Endothelial cell of umbilical vein (primary cell): ENCODE measurements at regions not wholly inside any gene's neighbourhood (a gene's known extent, or its start where the extent isn't known, plus 50 kb on each side); places are given as distances from the start of the nearest gene placed in this dataset.

Source experiments
- BruUV-seq: library from RNA; stranded (reverse); fragments of 400-500 nt; replicated peaks from 2 replicates; lab custom pipeline; 2021; lab: Mats Ljungman, UMichigan
- CTCF ChIA-PET: fragments of 300-600, 350-600 bp; sonication (Branson Sonifier 250); formaldehyde crosslinking; loops from one replicate; lab custom pipeline; 2021; ENCODE audit warnings: antibody characterized with exemption, inconsistent platforms; lab: Charles Lee
- POLR2A ChIA-PET: fragments of 300-600, 350-600 bp; sonication (Branson Sonifier 250); formaldehyde crosslinking; loops from one replicate; lab custom pipeline; 2021; ENCODE audit warnings: antibody characterized with exemption, inconsistent platforms; lab: Charles Lee
- DNase-seq: peaks from one replicate; pipeline ENCODE4 v3.0.0-alpha.2; 2011; ENCODE audit warnings: low read depth, low spot score
- FAIRE-seq: peaks from 2 replicates; lab custom pipeline; 2011; peaks lifted over from hg19 to GRCh38; lab: Jason Lieb, UNC
- H2AFZ ChIP-seq: 2 replicates; pipeline ENCODE4 v1.6.0; 2012; ENCODE audit warnings: low read depth, low read length, control low read depth, inconsistent platforms
- H3K27ac ChIP-seq: 2 replicates; pipeline ENCODE4 v1.5.1; 2011; ENCODE audit warnings: low read depth, mild to moderate bottlenecking, control low read depth, low read length, moderate library complexity; ENCODE audit not compliant: insufficient read depth
- H3K27me3 ChIP-seq, 2 experiments: 2 replicates each; pipeline versions ENCODE4 v1.6.0 to v1.6.1; 2011; ENCODE audit warnings: low read length in 2 of 2, mixed read lengths in 1 of 2; ENCODE audit not compliant: control insufficient read depth in 2 of 2, insufficient read depth in 2 of 2
- H3K36me3 ChIP-seq, 2 experiments: 2 replicates in 1 of 2; 3 replicates in 1 of 2; pipeline ENCODE4 v1.5.1; 2011; ENCODE audit warnings: low read length in 2 of 2, mild to moderate bottlenecking in 1 of 2, moderate library complexity in 1 of 2; ENCODE audit not compliant: control insufficient read depth in 2 of 2, insufficient read depth in 2 of 2; ENCODE audit errors: extremely low read depth in 1 of 2
- H3K4me1 ChIP-seq: 3 replicates; pipeline ENCODE4 v1.5.1; 2011; ENCODE audit warnings: mild to moderate bottlenecking, low read length; ENCODE audit not compliant: control insufficient read depth, insufficient read depth; ENCODE audit errors: extremely low read depth
- H3K4me2 ChIP-seq: 2 replicates; pipeline ENCODE4 v1.6.1; 2011; ENCODE audit warnings: low read length, control low read depth, mixed read lengths; ENCODE audit not compliant: insufficient read depth
- H3K4me3 ChIP-seq, 3 experiments: fragments of 200-600 bp in 1 of 3; sonication (generic), shearing (Covaris generic) in 1 of 3; replicated peaks in 1 of 3; 2 replicates each; pipeline ENCODE4 v1.5.1; 2011 to 2016; ENCODE audit warnings: control low read depth in 3 of 3, low read length in 3 of 3, mild to moderate bottlenecking in 2 of 3, inconsistent platforms in 1 of 3, low read depth in 1 of 3, moderate library complexity in 1 of 3; ENCODE audit not compliant: insufficient read depth in 1 of 3
- H3K79me2 ChIP-seq: 2 replicates; pipeline ENCODE4 v1.6.0; 2012; ENCODE audit warnings: low read length, inconsistent platforms; ENCODE audit not compliant: control insufficient read depth, insufficient read depth
- H3K9ac ChIP-seq: replicated peaks from 2 replicates; pipeline ENCODE3; 2011; ENCODE audit warnings: low read length, control low read depth; ENCODE audit not compliant: insufficient read depth; ENCODE audit errors: extremely low read depth
- H3K9me1 ChIP-seq: replicated peaks from 3 replicates; pipeline ENCODE4 v1.6.0; 2011; ENCODE audit warnings: mild to moderate bottlenecking, low read length; ENCODE audit not compliant: control insufficient read depth, insufficient read depth; ENCODE audit errors: extremely low read depth
- H3K9me3 ChIP-seq: replicated peaks from 2 replicates; pipeline ENCODE4 v1.5.1; 2012; ENCODE audit warnings: low read length, inconsistent platforms; ENCODE audit not compliant: control insufficient read depth, insufficient read depth
- H4K20me1 ChIP-seq: replicated peaks from 2 replicates; pipeline ENCODE3; 2011; ENCODE audit warnings: mild to moderate bottlenecking, low read length; ENCODE audit not compliant: control insufficient read depth, insufficient read depth; ENCODE audit errors: extremely low read depth
- CTCF ChIP-seq, 2 donors: IDR thresholded peaks; 1 replicate in 1 of 2; 2 replicates in 1 of 2; pipeline ENCODE4 v1.5.1; 2011; ENCODE audit warnings: low read length in 2 of 2, mild to moderate bottlenecking in 2 of 2, moderate library complexity in 2 of 2, control low read depth in 1 of 2, inconsistent platforms in 1 of 2, low read depth in 1 of 2; ENCODE audit not compliant: insufficient read depth in 1 of 2; ENCODE audit errors: extremely low read depth in 1 of 2
- EZH2 ChIP-seq: IDR thresholded peaks from 2 replicates; pipeline ENCODE4 v1.6.1; 2012; ENCODE audit warnings: borderline replicate concordance, low read depth, mild to moderate bottlenecking, moderate library complexity, low read length, inconsistent platforms; ENCODE audit not compliant: severe bottlenecking
- FOS ChIP-seq: IDR thresholded peaks from 2 replicates; pipeline ENCODE4 v1.6.1; 2011; ENCODE audit warnings: mild to moderate bottlenecking, low read length, moderate library complexity, borderline replicate concordance; ENCODE audit not compliant: insufficient read depth
- GATA2 ChIP-seq: IDR thresholded peaks from 2 replicates; pipeline ENCODE4 v1.7.0; 2011; ENCODE audit warnings: low read depth, mild to moderate bottlenecking, moderate library complexity, mixed read lengths, low read length; ENCODE audit not compliant: insufficient read length, insufficient read depth
- JUN ChIP-seq: IDR thresholded peaks from 2 replicates; pipeline ENCODE4 v1.6.1; 2011; ENCODE audit warnings: borderline replicate concordance, low read depth; ENCODE audit not compliant: insufficient read length, insufficient read depth
- MAX ChIP-seq: IDR thresholded peaks from 2 replicates; pipeline ENCODE4 v1.6.1; 2011; ENCODE audit not compliant: insufficient read depth, insufficient read length
- MYC ChIP-seq: IDR thresholded peaks from one replicate; pipeline ENCODE4 v1.6.1; 2011; ENCODE audit warnings: mild to moderate bottlenecking, low read depth, low read length
- POLR2A ChIP-seq: IDR thresholded peaks from 2 replicates; pipeline ENCODE4 v1.6.1; 2012; ENCODE audit warnings: low read depth, mild to moderate bottlenecking, control low read depth, low read length
- POLR2AphosphoS5 ChIP-seq: IDR thresholded peaks from 2 replicates; pipeline ENCODE4 v1.6.1; 2012; ENCODE audit warnings: low read depth, mild to moderate bottlenecking, control low read depth, low read length, moderate library complexity; ENCODE audit not compliant: insufficient read depth
- dilution Hi-C: fragments of 300-500 bp; cut with MboI; formaldehyde crosslinking; loops from one replicate; pipeline ENCODE4 v1.15.0; 2019; ENCODE audit warnings: low sequenced_read_pairs; ENCODE audit not compliant: extremely low pct_ligation_motif_present
- intact Hi-C: fragments of 100-400 bp; cut with micrococcal nuclease; formaldehyde crosslinking; loops from one replicate; pipeline ENCODE4 v1.10.0; 2022

DNA sequence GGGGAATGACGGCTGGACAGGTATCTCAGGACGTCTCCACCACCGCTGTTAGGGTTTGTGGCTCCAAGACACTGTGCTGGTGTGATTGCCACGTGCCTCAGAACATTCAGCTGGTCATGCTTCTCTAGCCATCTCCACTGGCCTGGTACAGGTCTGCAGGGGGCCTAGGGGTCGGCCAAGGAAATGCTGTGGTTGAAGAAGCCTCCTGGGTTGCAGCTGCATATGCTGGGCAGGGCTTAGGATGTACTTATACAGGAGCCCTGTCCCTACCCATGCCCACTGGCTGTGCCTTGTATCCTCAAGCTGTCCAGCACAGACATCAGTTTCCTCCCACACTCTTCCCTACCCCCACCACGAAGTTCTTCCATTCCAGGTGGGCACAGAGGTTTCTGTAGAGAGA lies 64.1 kb downstream of the NPPC start:
- H3K4me3 ChIP-seq: no peak overlapping the region
- intact Hi-C loops (no loop called here), dilution Hi-C loops (no loop called here)
- H3K9ac ChIP-seq: no peak overlapping the region
- H3K36me3 ChIP-seq: no peaks in the 10 kb centered on the region
- ChIA-PET POLR2A (no interaction called here), CTCF (interaction anchor here (0.7 kb wide), 1 partner anchor 9 kb away, joined by 3 read pairs; no protein-coding TSS in a partner anchor)
- TF ChIP-seq JUN (no peak), POLR2A (no peak), GATA2 (no peak), EZH2 (no peak), MYC (no peak), POLR2AphosphoS5 (no peak), CTCF (IDR thresholded peaks at IDR 0.05; ENCODE audit: extremely low read depth in 1 of 2, insufficient read depth in 1 of 2, low read depth in 1 of 2, low read length in 2 of 2) (no peak), FOS (no peak), MAX (no peak)
- no peak overlapping the region for H2AFZ ChIP-seq
- no peaks in the 10 kb centered on the region for H3K27me3 ChIP-seq
- H3K9me3 ChIP-seq: no peaks in the 10 kb centered on the region
- no peaks in the 10 kb centered on the region for H3K4me1 ChIP-seq
- BruUV-seq: no TSS peak
- H3K27ac ChIP-seq: no peak overlapping the region
- H3K79me2 ChIP-seq: no peaks in the 10 kb centered on the region
- no peak for FAIRE-seq
- no peak for DNase-seq
- H3K9me1 ChIP-seq: no peaks in the 10 kb centered on the region
- H4K20me1 ChIP-seq: no peaks in the 10 kb centered on the region
- H3K4me2 ChIP-seq: no peak overlapping the region
